A673 (cell line): ENCODE measurements at regions not wholly inside any gene's neighbourhood (a gene's known extent, or its start where the extent isn't known, plus 50 kb on each side); places are given as distances from the start of the nearest gene placed in this dataset.

Source experiments
- CTCF ChIP-seq: fragments of 300-800, 200-600 bp; sonication (generic); conservative IDR thresholded peaks from 2 replicates; pipeline ENCODE4 v1.5.1; 2017; ENCODE audit warnings: low read depth, mild to moderate bottlenecking, antibody characterized with exemption, low read length, moderate library complexity, mixed read lengths
- EZH2 ChIP-seq: fragments of 200-600 bp; sonication (generic); IDR thresholded peaks from 2 replicates; pipeline ENCODE4 v1.6.1; 2017; ENCODE audit warnings: borderline replicate concordance, low read depth, mild to moderate bottlenecking, mixed read lengths, antibody characterized with exemption, low read length; ENCODE audit not compliant: poor library complexity, severe bottlenecking

DNA sequence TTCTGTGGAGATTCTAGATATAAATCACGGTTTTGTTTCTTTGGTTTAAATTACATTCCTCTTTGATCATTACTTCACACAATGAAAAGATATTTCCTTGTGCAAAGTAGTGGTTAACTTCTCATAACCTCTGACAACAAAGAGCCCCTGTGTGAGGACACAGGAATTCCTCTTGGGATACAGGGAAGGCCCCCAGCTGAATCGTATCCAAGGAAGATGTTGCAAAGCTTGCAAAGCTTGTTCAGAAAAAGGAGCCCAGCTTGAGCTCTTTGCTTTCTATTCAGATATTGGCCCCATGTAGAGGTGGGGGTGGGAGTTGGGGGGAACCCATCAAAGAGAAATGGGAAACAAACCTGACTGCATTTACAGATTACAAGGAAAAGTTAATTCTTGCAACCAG, 145.7 kb downstream of the RELL1 start:
- no peak for TF ChIP-seq EZH2
- TF ChIP-seq CTCF: no peak
